PC-3 (cell line): ENCODE measurements at regions not wholly inside any gene's neighbourhood (a gene's known extent, or its start where the extent isn't known, plus 50 kb on each side); places are given as distances from the start of the nearest gene placed in this dataset.

Experiments used
- ATAC-seq: fragments of 200-7000 bp; cut with Tn5 transposase; 2 replicates; pipeline ENCODE4 v1.9.1; 2020; ENCODE audit warnings: mild to moderate bottlenecking, moderate library complexity
- BruUV-seq: library from RNA; stranded (reverse); fragments of 400-500 nt; replicated peaks from 2 replicates; lab custom pipeline; 2021; lab: Mats Ljungman, UMichigan
- CTCF ChIA-PET: fragments of 300-600 bp; sonication (Branson Sonifier 250); formaldehyde crosslinking; loops from one replicate; lab custom pipeline; 2022; ENCODE audit warnings: antibody characterized with exemption; lab: Charles Lee
- POLR2A ChIA-PET: fragments of 300-600 bp; sonication (Branson Sonifier 250); formaldehyde crosslinking; loops from one replicate; lab custom pipeline; 2022; ENCODE audit warnings: antibody characterized with exemption; ENCODE audit not compliant: unreplicated experiment; lab: Charles Lee
- DNase-seq: peaks from one replicate; pipeline ENCODE4 v3.0.0-alpha.2; 2015
- H2AFZ ChIP-seq: fragments of 300-600 bp; sonication (generic); 2 replicates; pipeline ENCODE4 v1.6.0; 2016; ENCODE audit warnings: antibody characterized with exemption, low read length
- H3F3A ChIP-seq: fragments of 300-600 bp; sonication (generic); one replicate; pipeline ENCODE4 v1.6.0; 2017; ENCODE audit warnings: antibody characterized with exemption, low read length, control low read depth, mild to moderate bottlenecking; ENCODE audit not compliant: unreplicated experiment
- H3K27ac ChIP-seq: fragments of 300-600 bp; sonication (generic); 2 replicates; pipeline ENCODE4 v1.5.1; 2016; ENCODE audit warnings: mild to moderate bottlenecking, low read length
- H3K27me3 ChIP-seq: fragments of 300-600 bp; sonication (generic); 2 replicates; pipeline ENCODE4 v1.6.1; 2016; ENCODE audit warnings: low read length, mixed read lengths
- H3K36me3 ChIP-seq: fragments of 300-600 bp; sonication (generic); 2 replicates; pipeline ENCODE4 v1.6.1; 2016; ENCODE audit warnings: low read depth, mixed run types, low read length, mixed read lengths
- H3K4me1 ChIP-seq: fragments of 300-600 bp; sonication (generic); 2 replicates; pipeline ENCODE4 v1.5.1; 2016; ENCODE audit warnings: low read length; ENCODE audit not compliant: insufficient read depth
- H3K4me2 ChIP-seq: fragments of 300-600 bp; sonication (generic); 2 replicates; pipeline ENCODE4 v1.6.0; 2016; ENCODE audit warnings: low read length
- H3K4me3 ChIP-seq: fragments of 300-600 bp; sonication (generic); 2 replicates; pipeline ENCODE4 v1.5.1; 2016; ENCODE audit warnings: mild to moderate bottlenecking, low read length, mixed read lengths
- H3K79me2 ChIP-seq: fragments of 300-600 bp; sonication (generic); 2 replicates; pipeline ENCODE4 v1.6.1; 2017; ENCODE audit warnings: low read length, mixed read lengths
- H3K9ac ChIP-seq: fragments of 300-600 bp; sonication (generic); 2 replicates; pipeline ENCODE4 v1.6.0; 2016; ENCODE audit warnings: mild to moderate bottlenecking, low read length
- H3K9me2 ChIP-seq: fragments of 300-600 bp; sonication (generic); replicated peaks from 2 replicates; pipeline ENCODE4 v1.6.1; 2016; ENCODE audit warnings: mixed run types, low read length, mixed read lengths
- H3K9me3 ChIP-seq: fragments of 300-600 bp; sonication (generic); 2 replicates; pipeline ENCODE4 v1.6.1; 2016; ENCODE audit warnings: low read length, mixed read lengths
- H4K20me1 ChIP-seq: fragments of 300-600 bp; sonication (generic); 2 replicates; pipeline ENCODE4 v1.6.1; 2016; ENCODE audit warnings: low read length, mixed read lengths
- EZH2 ChIP-seq: fragments of 300-600 bp; sonication (generic); IDR thresholded peaks from one replicate; pipeline ENCODE4 v1.6.1; 2017; ENCODE audit warnings: antibody characterized with exemption, mild to moderate bottlenecking, low read length; ENCODE audit not compliant: unreplicated experiment
- EZH2phosphoT487 ChIP-seq: fragments of 300-600 bp; sonication (generic); IDR thresholded peaks from 2 replicates; pipeline ENCODE4 v1.6.1; 2018; ENCODE audit warnings: mild to moderate bottlenecking, antibody characterized with exemption, low read length, borderline replicate concordance
- intact Hi-C: fragments of 100-400 bp; cut with micrococcal nuclease; formaldehyde crosslinking; loops from 2 replicates; pipeline ENCODE4 v1.9.0; 2023
- TF ChIP-seq, protein P1 (sequence below): fragments of 300-600 bp; sonication (generic); conservative IDR thresholded peaks from 2 replicates; pipeline ENCODE4 v1.5.1; 2017; ENCODE audit warnings: antibody characterized with exemption, low read depth, mild to moderate bottlenecking, low read length

DNA sequence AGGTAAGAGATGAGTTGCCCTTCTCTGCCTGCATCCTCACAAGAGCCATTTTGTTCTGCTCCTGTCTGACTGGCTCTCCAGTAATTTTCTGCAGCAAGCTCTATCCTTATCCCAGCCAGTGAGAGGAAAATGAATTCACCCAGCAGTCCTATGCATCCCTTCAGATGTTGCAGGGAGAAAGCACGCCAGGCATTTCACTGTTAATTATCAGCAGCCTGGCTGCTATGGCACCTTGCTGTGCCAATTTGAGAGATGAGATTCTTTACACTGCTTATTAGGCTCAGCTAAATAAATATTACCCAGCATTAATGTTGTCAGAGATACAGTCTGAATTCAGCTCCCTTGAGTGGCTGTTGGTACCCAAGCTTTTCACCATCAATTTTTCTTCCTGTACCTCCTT is 61.1 kb upstream of the SNAP25 start:
- Histone ChIP-seq H3K9me3 (no peaks in the 10 kb centered on the region), H3K4me2 (no peak overlapping the region), H3K9me2 (no peaks in the 10 kb centered on the region), H2AFZ (no peak overlapping the region), H3K27me3 (peaks cover 75% of the 10 kb centered on the region), H4K20me1 (no peaks in the 10 kb centered on the region), H3K4me1 (no peaks in the 10 kb centered on the region), H3K4me3 (no peak overlapping the region), H3F3A (no peaks in the 10 kb centered on the region), H3K79me2 (no peaks in the 10 kb centered on the region), H3K27ac (no peak overlapping the region), H3K36me3 (no peaks in the 10 kb centered on the region), H3K9ac (no peak overlapping the region)
- DNase-seq, result no peak
- TF ChIP-seq, protein P1, sequence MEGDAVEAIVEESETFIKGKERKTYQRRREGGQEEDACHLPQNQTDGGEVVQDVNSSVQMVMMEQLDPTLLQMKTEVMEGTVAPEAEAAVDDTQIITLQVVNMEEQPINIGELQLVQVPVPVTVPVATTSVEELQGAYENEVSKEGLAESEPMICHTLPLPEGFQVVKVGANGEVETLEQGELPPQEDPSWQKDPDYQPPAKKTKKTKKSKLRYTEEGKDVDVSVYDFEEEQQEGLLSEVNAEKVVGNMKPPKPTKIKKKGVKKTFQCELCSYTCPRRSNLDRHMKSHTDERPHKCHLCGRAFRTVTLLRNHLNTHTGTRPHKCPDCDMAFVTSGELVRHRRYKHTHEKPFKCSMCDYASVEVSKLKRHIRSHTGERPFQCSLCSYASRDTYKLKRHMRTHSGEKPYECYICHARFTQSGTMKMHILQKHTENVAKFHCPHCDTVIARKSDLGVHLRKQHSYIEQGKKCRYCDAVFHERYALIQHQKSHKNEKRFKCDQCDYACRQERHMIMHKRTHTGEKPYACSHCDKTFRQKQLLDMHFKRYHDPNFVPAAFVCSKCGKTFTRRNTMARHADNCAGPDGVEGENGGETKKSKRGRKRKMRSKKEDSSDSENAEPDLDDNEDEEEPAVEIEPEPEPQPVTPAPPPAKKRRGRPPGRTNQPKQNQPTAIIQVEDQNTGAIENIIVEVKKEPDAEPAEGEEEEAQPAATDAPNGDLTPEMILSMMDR, result no peak
- TF ChIP-seq EZH2, result no peak
- no peak for TF ChIP-seq EZH2phosphoT487
- intact Hi-C loops, result no loop called here
- ATAC-seq, result no peak
- ChIA-PET POLR2A (no interaction called here), CTCF (no interaction called here)
- no TSS peak for BruUV-seq

DNA sequence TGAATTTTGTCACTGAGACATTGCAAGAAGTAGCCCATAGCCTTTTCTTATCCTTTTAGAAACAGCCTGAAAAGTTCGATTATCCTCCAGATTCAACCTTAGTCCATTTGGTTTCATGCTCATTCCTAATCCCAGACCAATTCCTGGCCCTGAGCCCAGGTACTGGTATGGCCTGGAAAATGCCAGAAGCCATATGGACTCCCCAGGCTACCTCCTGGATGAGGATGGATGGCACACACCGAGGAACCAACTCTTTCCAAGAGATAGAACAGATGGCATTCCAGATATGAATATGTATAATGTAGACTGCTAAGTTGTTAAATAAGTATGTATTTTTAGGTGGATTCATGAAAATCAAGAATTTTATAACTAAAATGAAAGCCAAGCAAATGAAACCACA is 51.6 kb upstream of the SNAP25 start:
- H3K27ac ChIP-seq, result no peak overlapping the region
- BruUV-seq, result no TSS peak
- H3K36me3 ChIP-seq, result no peaks in the 10 kb centered on the region
- CTCF ChIA-PET, result no interaction called here
- POLR2A ChIA-PET, result no interaction called here
- no peaks in the 10 kb centered on the region for H3F3A ChIP-seq
- H3K27me3 ChIP-seq, result peaks cover 40% of the 10 kb centered on the region
- H3K4me2 ChIP-seq, result no peak overlapping the region
- H3K4me3 ChIP-seq, result no peak overlapping the region
- no peak overlapping the region for H2AFZ ChIP-seq
- 0 out of 2 replicates have a peak, but pooled peaks cover 3% of the 10 kb centered on the region for H3K4me1 ChIP-seq
- H3K79me2 ChIP-seq, result no peaks in the 10 kb centered on the region
- no peak overlapping the region for H3K9ac ChIP-seq
- H3K9me3 ChIP-seq, result no peaks in the 10 kb centered on the region
- ATAC-seq (no peak), DNase-seq (no peak)
- H4K20me1 ChIP-seq, result no peaks in the 10 kb centered on the region
- no peak for TF ChIP-seq EZH2
- TF ChIP-seq, protein P1, result no peak
- intact Hi-C loops, result no loop called here
- no peaks in the 10 kb centered on the region for H3K9me2 ChIP-seq

DNA sequence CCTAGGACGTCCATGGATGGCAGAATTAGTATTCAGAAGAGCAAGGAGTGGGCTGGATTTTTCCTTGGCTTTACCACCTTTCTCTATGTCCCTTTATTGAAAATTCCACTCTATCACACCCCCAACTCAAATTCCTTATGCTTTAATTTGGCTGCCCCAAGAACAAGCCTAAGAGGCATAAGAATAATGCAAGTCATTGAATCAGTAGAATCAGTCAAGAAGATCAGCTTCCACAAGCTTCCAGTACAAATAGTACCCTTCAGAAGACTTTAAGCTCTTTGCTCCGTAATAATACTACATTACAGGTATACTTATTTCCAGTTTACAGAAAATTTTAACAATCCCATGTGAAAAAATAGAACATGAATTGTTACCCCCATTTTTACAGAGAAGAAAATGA is 51.0 kb upstream of the SNAP25 start:
- no TSS peak for BruUV-seq

More for the DNA sequence above, 51.0 kb upstream of the SNAP25 start:
- no peaks in the 10 kb centered on the region for H3K9me2 ChIP-seq
- H3K9me3 ChIP-seq, result no peaks in the 10 kb centered on the region
- no peak overlapping the region for H3K9ac ChIP-seq
- no peaks in the 10 kb centered on the region for H3F3A ChIP-seq
- H4K20me1 ChIP-seq, result no peaks in the 10 kb centered on the region
- intact Hi-C loops, result no loop called here
- H3K27ac ChIP-seq, result no peak overlapping the region
- H3K27me3 ChIP-seq, result peaks cover 40% of the 10 kb centered on the region
- ChIA-PET CTCF (no interaction called here), POLR2A (interaction anchor here (0.6 kb wide), 1 partner anchor 134 kb away, joined by 6 read pairs; no protein-coding TSS in a partner anchor)
- H2AFZ ChIP-seq, result no peak overlapping the region
- ATAC-seq (no peak), DNase-seq (no peak)
- no peaks in the 10 kb centered on the region for H3K79me2 ChIP-seq
- TF ChIP-seq, protein P1, result no peak
- TF ChIP-seq EZH2phosphoT487 (no peak), EZH2 (no peak)
- no peaks in the 10 kb centered on the region for H3K36me3 ChIP-seq
- no peak overlapping the region for H3K4me3 ChIP-seq
- peaks cover 7% of the 10 kb centered on the region; the same call in 1 of the 2 replicates for H3K4me1 ChIP-seq
- no peak overlapping the region for H3K4me2 ChIP-seq
